GM10266 (cell line): ENCODE measurements at regions not wholly inside any gene's neighbourhood (a gene's known extent, or its start where the extent isn't known, plus 50 kb on each side); places are given as distances from the start of the nearest gene placed in this dataset.
A peak's percentile ranks its signal among the peaks of the same experiment; 100 is the strongest.

Experiments used
- DNase-seq: peaks from one replicate; pipeline ENCODE4 v3.0.0; 2012; ENCODE audit errors: extremely low spot score
- CTCF ChIP-seq: IDR thresholded peaks from 2 replicates; pipeline ENCODE4 v1.5.1; 2012; ENCODE audit warnings: mild to moderate bottlenecking, low read depth; ENCODE audit not compliant: control insufficient read depth, insufficient read depth; ENCODE audit errors: missing control alignments

GRCh38 chr6:129778793-129779192 lies 68.8 kb upstream of the ARHGAP18 start:
- DNase-seq = no peak
- no peak for TF ChIP-seq CTCF

- DNase-seq = no peak
- TF ChIP-seq CTCF = no peak
Measured at GRCh38 chr6:129777371-129777770, 67.4 kb upstream of the ARHGAP18 start.

- no peak for TF ChIP-seq CTCF
- DNase-seq = no peak
Measured at GRCh38 chr6:129776542-129777330, 66.8 kb upstream of the ARHGAP18 start.

GRCh38 chr6:129774697-129775447 lies 64.9 kb upstream of the ARHGAP18 start:
- peak; percentile 71 for TF ChIP-seq CTCF
- DNase-seq = peak; percentile 47

- DNase-seq = no peak
- no peak for TF ChIP-seq CTCF
Measured at GRCh38 chr6:129773304-129773703, 63.3 kb upstream of the ARHGAP18 start.

GRCh38 chr6:129771678-129772077 lies 61.7 kb upstream of the ARHGAP18 start:
- TF ChIP-seq CTCF = no peak
- DNase-seq = no peak
